Ovary (tissue), 3 donors: ENCODE measurements at regions not wholly inside any gene's neighbourhood (a gene's known extent, or its start where the extent isn't known, plus 50 kb on each side); places are given as distances from the start of the nearest gene placed in this dataset.

Experiments used
- CTCF ChIP-seq, 3 donors: fragments of 450-650 bp in 2 of 3; fragments of 200-600 bp in 1 of 3; IDR thresholded peaks; one replicate each; pipeline versions ENCODE4 v1.5.1 to v1.8.0; 2016 to 2022; ENCODE audit warnings: antibody characterized with exemption in 3 of 3, mild to moderate bottlenecking in 1 of 3
- EP300 ChIP-seq: sonication (generic); formaldehyde crosslinking; IDR thresholded peaks from one replicate; pipeline ENCODE4 v1.6.1; 2017; ENCODE audit warnings: antibody characterized with exemption
- POLR2A ChIP-seq: fragments of 450-650 bp; IDR thresholded peaks from one replicate; pipeline ENCODE4 v1.6.1; 2017; ENCODE audit warnings: antibody characterized with exemption, mild to moderate bottlenecking, moderate library complexity
- donor health status: DM: no; HTN: no; CAD: no.

DNA sequence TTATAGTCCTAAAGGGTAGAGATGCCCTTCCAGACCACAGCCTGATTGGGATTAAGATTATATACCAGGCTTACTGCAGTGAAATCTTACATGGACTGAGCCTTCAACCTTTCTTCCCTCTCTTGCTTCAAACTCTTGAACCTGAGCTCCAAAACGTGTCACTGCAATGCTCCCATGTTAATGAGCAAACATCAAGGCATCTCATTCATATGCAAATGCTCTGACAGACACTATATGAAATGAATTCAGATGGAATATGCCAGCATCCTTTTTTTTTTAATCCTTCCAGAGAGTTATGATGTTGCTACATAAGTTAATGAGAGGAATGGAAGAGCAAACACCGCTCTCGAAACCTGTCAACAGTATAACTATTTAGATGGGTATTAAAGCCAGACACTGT lies 611.9 kb upstream of the CDH11 start:
- TF ChIP-seq CTCF (IDR thresholded peaks at IDR 0.05) (no peak), POLR2A (no peak), EP300 (no peak)
